Activated T-helper 2 cell treated with anti-CD3 and anti-CD28 coated beads, Interferon-gamma antibody, Interleukin-2, Interleukin-4, amounts not matched to agents 10 μg/mL and 5 μg/mL and 100 μg/mL, durations not matched to agents 14 hours and 24 hours and 36 hours (primary cell): ENCODE measurements at regions not wholly inside any gene's neighbourhood (a gene's known extent, or its start where the extent isn't known, plus 50 kb on each side); places are given as distances from the start of the nearest gene placed in this dataset.

Experiments
- DNase-seq: peaks from one replicate; pipeline ENCODE4 v3.0.0; 2021; ENCODE audit warnings: low spot score
- H3K27ac Mint-ChIP-seq: one replicate; pipeline ENCODE4 v1.8.0; 2021; ENCODE audit warnings: mixed read lengths
- H3K27me3 Mint-ChIP-seq: one replicate; pipeline ENCODE4 v1.8.0; 2021; ENCODE audit warnings: low read depth, mixed read lengths
- H3K36me3 Mint-ChIP-seq: one replicate; pipeline ENCODE4 v1.8.0; 2021; ENCODE audit warnings: low read depth, mixed read lengths
- H3K4me1 Mint-ChIP-seq: one replicate; pipeline ENCODE4 v1.8.0; 2021; ENCODE audit warnings: low read depth, mixed read lengths
- H3K4me3 Mint-ChIP-seq: one replicate; pipeline ENCODE4 v1.8.0; 2021; ENCODE audit warnings: low read depth, mild to moderate bottlenecking, moderate library complexity, mixed read lengths
- H3K9me3 Mint-ChIP-seq: one replicate; pipeline ENCODE4 v1.8.0; 2021; ENCODE audit warnings: mixed read lengths
- intact Hi-C: fragments of 100-400 bp; cut with micrococcal nuclease; formaldehyde crosslinking; loops from one replicate; pipeline ENCODE4 v1.15.1; 2023

GRCh38 chr11:70721006-70721405 lies 322.7 kb downstream of the CTTN start:
- Mint-ChIP-seq H3K36me3 (no peaks in the 10 kb centered on the region), H3K4me3 (no peak overlapping the region), H3K4me1 (peaks cover 4% of the 10 kb centered on the region), H3K9me3 (no peaks in the 10 kb centered on the region), H3K27me3 (peaks cover 5% of the 10 kb centered on the region), H3K27ac (no peak overlapping the region)
- intact Hi-C loops: no loop called here
- no peak for DNase-seq

GRCh38 chr11:70725278-70725677 lies 326.9 kb downstream of the CTTN start:
- Mint-ChIP-seq H3K4me3 (no peak overlapping the region), H3K36me3 (no peaks in the 10 kb centered on the region), H3K27ac (no peak overlapping the region), H3K9me3 (no peaks in the 10 kb centered on the region), H3K27me3 (peaks cover 3% of the 10 kb centered on the region), H3K4me1 (no peaks in the 10 kb centered on the region)
- no peak for DNase-seq
- intact Hi-C loops: no loop called here

GRCh38 chr11:70725739-70726138 lies 327.4 kb downstream of the CTTN start:
- Mint-ChIP-seq H3K27ac (no peak overlapping the region), H3K36me3 (no peaks in the 10 kb centered on the region), H3K9me3 (no peaks in the 10 kb centered on the region), H3K4me1 (no peaks in the 10 kb centered on the region), H3K27me3 (peaks cover 3% of the 10 kb centered on the region), H3K4me3 (no peak overlapping the region)
- no peak for DNase-seq
- intact Hi-C loops: no loop called here

- no peak for DNase-seq
- peaks cover 3% of the 10 kb centered on the region for H3K27me3 Mint-ChIP-seq
- H3K4me3 Mint-ChIP-seq: no peak overlapping the region
- intact Hi-C loops: no loop called here
- no peak overlapping the region for H3K27ac Mint-ChIP-seq
- no peaks in the 10 kb centered on the region for H3K4me1 Mint-ChIP-seq
- no peaks in the 10 kb centered on the region for H3K9me3 Mint-ChIP-seq
- H3K36me3 Mint-ChIP-seq: no peaks in the 10 kb centered on the region
Measured at GRCh38 chr11:70727021-70727420, 328.7 kb downstream of the CTTN start.

- H3K9me3 Mint-ChIP-seq: no peaks in the 10 kb centered on the region
- H3K27me3 Mint-ChIP-seq: no peaks in the 10 kb centered on the region
- no peak for DNase-seq
- H3K36me3 Mint-ChIP-seq: no peaks in the 10 kb centered on the region
- no peaks in the 10 kb centered on the region for H3K4me1 Mint-ChIP-seq
- H3K4me3 Mint-ChIP-seq: no peak overlapping the region
- intact Hi-C loops: no loop called here
- H3K27ac Mint-ChIP-seq: no peak overlapping the region
Measured at GRCh38 chr11:70727899-70728620, 329.7 kb downstream of the CTTN start.

GRCh38 chr11:70729949-70730348 lies 331.6 kb downstream of the CTTN start:
- DNase-seq: no peak
- Mint-ChIP-seq H3K27ac (no peak overlapping the region), H3K36me3 (no peaks in the 10 kb centered on the region)

GRCh38 chr11:70730411-70730810 lies 332.1 kb downstream of the CTTN start:
- H3K4me1 Mint-ChIP-seq: no peaks in the 10 kb centered on the region
- no peaks in the 10 kb centered on the region for H3K27me3 Mint-ChIP-seq
- H3K27ac Mint-ChIP-seq: no peak overlapping the region
- DNase-seq: no peak
- no peaks in the 10 kb centered on the region for H3K36me3 Mint-ChIP-seq
- intact Hi-C loops: no loop called here
- H3K9me3 Mint-ChIP-seq: no peaks in the 10 kb centered on the region
- no peak overlapping the region for H3K4me3 Mint-ChIP-seq

More at GRCh38 chr11:70729949-70730348, 331.6 kb downstream of the CTTN start:
- no peak overlapping the region for H3K4me3 Mint-ChIP-seq
- H3K4me1 Mint-ChIP-seq: no peaks in the 10 kb centered on the region
- H3K27me3 Mint-ChIP-seq: no peaks in the 10 kb centered on the region
- intact Hi-C loops: no loop called here
- no peaks in the 10 kb centered on the region for H3K9me3 Mint-ChIP-seq

GRCh38 chr11:70731271-70732022 lies 333.1 kb downstream of the CTTN start:
- H3K4me3 Mint-ChIP-seq: no peak overlapping the region
- H3K4me1 Mint-ChIP-seq: no peaks in the 10 kb centered on the region
- intact Hi-C loops: no loop called here
- no peaks in the 10 kb centered on the region for H3K9me3 Mint-ChIP-seq
- no peak overlapping the region for H3K27ac Mint-ChIP-seq
- no peaks in the 10 kb centered on the region for H3K36me3 Mint-ChIP-seq
- H3K27me3 Mint-ChIP-seq: no peaks in the 10 kb centered on the region
- no peak for DNase-seq

- Mint-ChIP-seq H3K27ac (no peak overlapping the region), H3K27me3 (no peaks in the 10 kb centered on the region), H3K4me3 (no peak overlapping the region), H3K9me3 (no peaks in the 10 kb centered on the region), H3K4me1 (no peaks in the 10 kb centered on the region), H3K36me3 (no peaks in the 10 kb centered on the region)
- intact Hi-C loops: no loop called here
- DNase-seq: no peak
Measured at GRCh38 chr11:70732023-70732880, 333.9 kb downstream of the CTTN start.

- H3K36me3 Mint-ChIP-seq: no peaks in the 10 kb centered on the region
- H3K4me3 Mint-ChIP-seq: no peak overlapping the region
- no peak overlapping the region for H3K27ac Mint-ChIP-seq
- no peaks in the 10 kb centered on the region for H3K9me3 Mint-ChIP-seq
- no peaks in the 10 kb centered on the region for H3K27me3 Mint-ChIP-seq
- intact Hi-C loops: no loop called here
- H3K4me1 Mint-ChIP-seq: no peaks in the 10 kb centered on the region
- DNase-seq: no peak
Measured at GRCh38 chr11:70732881-70733196, 334.5 kb downstream of the CTTN start.

GRCh38 chr11:70733327-70734325 lies 335.3 kb downstream of the CTTN start:
- Mint-ChIP-seq H3K27me3 (no peaks in the 10 kb centered on the region), H3K4me3 (no peak overlapping the region), H3K36me3 (no peaks in the 10 kb centered on the region), H3K4me1 (no peaks in the 10 kb centered on the region), H3K9me3 (no peaks in the 10 kb centered on the region), H3K27ac (no peak overlapping the region)
- intact Hi-C loops: no loop called here
- DNase-seq: no peak

GRCh38 chr11:70734379-70734778 lies 336.1 kb downstream of the CTTN start:
- intact Hi-C loops: no loop called here
- Mint-ChIP-seq H3K27me3 (no peaks in the 10 kb centered on the region), H3K4me3 (no peak overlapping the region), H3K9me3 (no peaks in the 10 kb centered on the region), H3K36me3 (no peaks in the 10 kb centered on the region), H3K4me1 (no peaks in the 10 kb centered on the region), H3K27ac (no peak overlapping the region)
- DNase-seq: no peak
